NCI-H1092 (cell line): ENCODE measurements at regions not wholly inside any gene's neighbourhood (a gene's known extent, or its start where the extent isn't known, plus 50 kb on each side); places are given as distances from the start of the nearest gene placed in this dataset.

Source experiments
- DNase-seq: peaks from one replicate; lab custom pipeline; 2025; lab: John Stamatoyannopoulos, UW

- no peak for DNase-seq
Observed at GRCh38 chr4:180134091-180134866, 2108.9 kb upstream of the TENM3 start.

GRCh38 chr4:180141734-180142133 lies 2101.5 kb upstream of the TENM3 start:
- DNase-seq = no peak

GRCh38 chr4:180148737-180149136 lies 2094.5 kb upstream of the TENM3 start:
- DNase-seq = no peak

DNA sequence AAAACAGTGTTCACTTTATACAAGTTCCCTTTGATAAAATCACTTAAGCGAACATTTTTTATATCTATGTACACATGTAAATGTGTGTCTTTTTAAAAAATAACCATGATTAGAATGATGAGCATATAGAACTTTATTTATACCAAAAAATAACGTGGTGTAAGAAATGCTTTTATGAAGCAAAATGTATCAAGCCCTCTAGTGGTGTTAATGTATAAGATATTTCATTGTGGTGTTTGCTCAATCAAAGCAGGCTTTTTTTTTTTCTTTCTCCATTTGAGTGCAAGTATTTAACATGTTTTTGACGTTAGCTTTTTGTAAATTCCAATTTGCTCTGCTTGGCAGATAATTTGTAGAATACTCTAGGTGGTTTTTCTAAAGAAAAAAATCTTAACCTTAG lies 2092.4 kb upstream of the TENM3 start:
- DNase-seq = no peak

GRCh38 chr4:180152831-180153230 lies 2090.4 kb upstream of the TENM3 start:
- DNase-seq = no peak

GRCh38 chr4:180153587-180153986 lies 2089.6 kb upstream of the TENM3 start:
- no peak for DNase-seq

GRCh38 chr4:180156684-180157083 lies 2086.5 kb upstream of the TENM3 start:
- DNase-seq = no peak

- DNase-seq = no peak
Observed at GRCh38 chr4:180160195-180160983, 2082.8 kb upstream of the TENM3 start.

GRCh38 chr4:180164799-180165198 lies 2078.4 kb upstream of the TENM3 start:
- DNase-seq = no peak

- DNase-seq = no peak
Observed at GRCh38 chr4:180169394-180169793, 2073.8 kb upstream of the TENM3 start.

DNA sequence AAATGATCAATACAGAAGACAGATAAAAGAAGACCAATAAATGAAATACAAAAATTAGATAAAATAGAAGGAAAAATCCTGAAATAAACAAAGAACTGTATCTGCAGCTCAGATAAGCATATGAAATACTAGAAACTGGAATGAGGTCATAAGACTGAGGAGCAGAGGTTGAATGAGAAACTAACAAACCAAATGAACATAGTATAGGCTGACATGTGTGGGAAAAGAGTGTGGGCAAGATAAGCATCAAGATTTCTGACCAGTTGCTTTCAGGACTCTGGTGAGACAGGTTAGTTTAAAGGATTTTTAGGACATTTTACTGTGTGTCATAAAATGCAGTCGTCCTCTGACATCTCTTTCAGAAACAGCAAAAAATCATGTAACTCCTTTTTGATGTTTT lies 2073.2 kb upstream of the TENM3 start:
- no peak for DNase-seq

DNA sequence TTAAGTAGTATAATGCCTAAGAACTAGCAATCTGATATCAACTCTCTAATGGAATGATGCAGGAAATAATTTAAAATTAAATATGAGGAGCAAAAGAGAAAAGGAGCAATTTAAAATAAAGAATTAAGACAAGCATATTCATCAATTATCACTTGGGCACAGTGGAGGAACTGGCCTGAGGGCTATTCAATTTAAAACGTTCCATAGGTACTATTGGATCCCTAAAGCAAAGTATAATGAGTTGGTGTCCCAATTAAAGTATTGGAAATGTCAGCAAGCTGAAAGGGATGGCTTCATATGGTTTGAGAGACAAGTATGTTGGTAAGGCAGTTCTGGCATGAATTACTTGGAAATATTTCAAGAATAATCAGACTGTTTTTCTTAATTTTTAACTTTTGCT lies 2064.1 kb upstream of the TENM3 start:
- DNase-seq = no peak

DNA sequence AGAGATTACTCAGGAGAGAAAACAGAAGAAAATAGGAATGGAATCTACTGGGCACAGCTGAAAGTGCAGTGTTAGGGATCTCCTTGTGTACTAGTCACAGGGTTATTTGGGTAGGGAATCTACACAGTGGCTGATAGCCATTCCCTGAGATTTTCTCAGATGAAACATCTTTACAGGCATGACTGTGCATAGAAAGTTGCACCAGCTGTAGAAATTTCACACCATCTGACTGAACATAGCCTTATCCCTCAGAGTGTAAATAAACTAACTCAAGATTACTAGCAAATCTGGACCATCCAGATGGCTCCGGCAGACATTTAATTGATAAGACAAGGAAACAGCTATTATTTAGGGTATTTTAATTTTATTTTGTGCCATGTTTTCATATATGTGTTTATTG lies 2053.5 kb upstream of the TENM3 start:
- no peak for DNase-seq

DNA sequence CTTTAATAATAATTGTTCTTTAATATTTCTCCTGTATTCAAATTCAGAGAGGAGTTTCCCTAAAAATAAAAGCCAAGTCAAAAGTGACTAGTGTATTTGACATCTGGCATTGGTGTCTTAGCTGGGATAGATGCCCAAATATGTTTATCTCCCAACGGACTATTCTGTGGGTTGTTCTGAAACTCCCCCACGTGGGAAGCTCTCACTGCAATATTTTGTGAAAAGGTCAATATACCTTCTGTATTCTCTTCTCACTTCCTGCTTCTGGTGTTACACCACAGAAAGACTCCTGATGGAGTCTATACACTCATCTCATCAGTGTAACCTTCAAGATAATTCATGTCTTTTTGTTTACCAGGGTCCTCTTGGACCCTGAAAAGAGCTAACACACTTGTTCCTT lies 2052.8 kb upstream of the TENM3 start:
- DNase-seq = no peak

GRCh38 chr4:180197471-180197870 lies 2045.7 kb upstream of the TENM3 start:
- DNase-seq = no peak

- DNase-seq = no peak
Observed at GRCh38 chr4:180203349-180203748, 2039.9 kb upstream of the TENM3 start.

- no peak for DNase-seq
Observed at GRCh38 chr4:180205276-180205675, 2037.9 kb upstream of the TENM3 start.

- DNase-seq = no peak
Observed at GRCh38 chr4:180207921-180208320, 2035.3 kb upstream of the TENM3 start.

DNA sequence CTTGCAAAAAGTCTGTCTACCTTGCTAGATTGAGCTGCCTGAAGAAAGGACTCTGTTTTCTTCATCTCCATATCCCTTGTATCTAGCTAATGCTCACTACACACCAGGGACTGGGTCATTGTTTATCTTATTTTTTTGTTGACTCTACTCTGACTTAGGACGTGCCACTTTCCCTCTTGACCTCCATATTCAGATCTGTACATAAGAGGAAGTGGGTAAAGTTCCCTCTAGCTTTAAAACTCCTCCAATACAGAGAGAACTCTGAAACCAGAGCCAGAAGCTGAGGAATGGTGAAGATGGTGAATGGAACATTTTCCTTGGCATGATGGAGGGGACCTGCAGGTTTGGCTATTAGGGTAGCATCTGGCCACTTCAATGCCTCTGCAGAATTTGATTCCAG lies 2026.1 kb upstream of the TENM3 start:
- no peak for DNase-seq

GRCh38 chr4:180219080-180219479 lies 2024.1 kb upstream of the TENM3 start:
- DNase-seq = no peak

DNA sequence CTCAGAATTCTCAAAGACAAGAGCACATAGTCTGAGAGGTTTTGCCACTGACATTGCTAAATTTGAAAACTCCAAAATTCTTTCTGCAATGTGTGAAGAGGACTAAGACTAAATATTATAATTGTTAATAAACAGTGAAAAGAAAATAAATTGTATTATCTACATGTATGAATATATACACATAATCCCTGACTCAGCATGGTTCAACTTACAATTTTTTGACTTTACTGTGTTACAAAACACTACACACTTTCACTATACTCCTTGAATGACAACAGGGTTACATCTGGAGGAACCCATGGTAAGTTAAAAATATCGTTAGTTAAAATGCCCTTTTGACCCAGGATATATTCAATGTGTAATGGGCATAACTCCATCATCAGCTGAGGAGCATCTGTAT lies 2017.2 kb upstream of the TENM3 start:
- no peak for DNase-seq

- no peak for DNase-seq
Observed at GRCh38 chr4:180234730-180235129, 2008.5 kb upstream of the TENM3 start.

GRCh38 chr4:180240670-180241069 lies 2002.5 kb upstream of the TENM3 start:
- DNase-seq = no peak

DNA sequence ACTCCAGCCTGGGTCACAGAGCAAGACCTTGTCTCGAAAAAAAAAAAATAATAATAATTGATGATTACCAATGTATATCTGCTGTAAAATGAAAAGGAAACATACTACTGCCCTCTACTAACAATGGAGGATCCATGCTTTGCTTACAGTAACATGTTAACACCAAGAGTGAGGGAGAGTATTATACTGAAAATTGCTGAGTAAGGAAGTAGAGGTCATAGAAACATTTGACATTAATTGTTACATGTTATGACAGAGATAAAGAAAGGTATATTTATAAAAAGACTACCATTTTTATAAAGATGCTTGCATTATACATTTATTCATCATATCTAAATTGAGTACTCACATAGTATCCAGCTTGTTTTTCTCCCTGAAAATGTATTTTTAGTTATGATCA lies 1989.8 kb upstream of the TENM3 start:
- DNase-seq = no peak
